ENCODE measurements at regions not wholly inside any gene's neighbourhood (a gene's known extent, or its start where the extent isn't known, plus 50 kb on each side); places are given as distances from the start of the nearest gene placed in this dataset.

- no peak overlapping the region for H3K27ac Mint-ChIP-seq
- H3K9me3 Mint-ChIP-seq = peaks cover 3% of the 10 kb centered on the region
- Histone ChIP-seq H3K9me3 (ENCODE audit: low read depth) (no peaks in the 10 kb centered on the region), H2AFZ (replicated peaks) (no peak overlapping the region), H4K20me1 (ENCODE audit: low read depth) (no peaks in the 10 kb centered on the region), H3F3A (ENCODE audit: low read depth) (no peaks in the 10 kb centered on the region), H3K4me2 (no peak overlapping the region), H3K9ac (no peak overlapping the region), H3K4me1 (no peaks in the 10 kb centered on the region), H3K79me2 (ENCODE audit: low read depth) (no peaks in the 10 kb centered on the region), H3K27me3 (no peaks in the 10 kb centered on the region), H3K4me3 (no peak overlapping the region), H3K27ac (no peak overlapping the region), H3K36me3 (no peaks in the 10 kb centered on the region)
- no peaks in the 10 kb centered on the region for H3K4me1 Mint-ChIP-seq
- H3K36me3 Mint-ChIP-seq = no peaks in the 10 kb centered on the region
- peaks cover 2% of the 10 kb centered on the region for H3K27me3 Mint-ChIP-seq (ENCODE audit: insufficient read depth, low read depth)
- TF ChIP-seq EZH2 (IDR thresholded peaks at IDR 0.05) = no peak
- TF ChIP-seq EZH2phosphoT487 (IDR thresholded peaks at IDR 0.05) = no peak
- no peak overlapping the region for H3K4me3 Mint-ChIP-seq
- DNase-seq (ENCODE audit: low spot score) = no peak
Measured at GRCh38 chr13:69410761-69411160, 696.9 kb upstream of the ATXN8OS start.

GRCh38 chr13:69391756-69392155 is 715.9 kb upstream of the ATXN8OS start:
- Histone ChIP-seq H3F3A (ENCODE audit: low read depth) (no peaks in the 10 kb centered on the region), H3K27ac (no peak overlapping the region), H3K4me3 (no peak overlapping the region), H3K9me3 (ENCODE audit: low read depth) (no peaks in the 10 kb centered on the region), H2AFZ (replicated peaks) (no peak overlapping the region), H3K9ac (no peak overlapping the region), H3K4me1 (no peaks in the 10 kb centered on the region), H3K79me2 (ENCODE audit: low read depth) (no peaks in the 10 kb centered on the region), H4K20me1 (ENCODE audit: low read depth) (no peaks in the 10 kb centered on the region), H3K36me3 (no peaks in the 10 kb centered on the region), H3K27me3 (no peaks in the 10 kb centered on the region), H3K4me2 (no peak overlapping the region)
- no peaks in the 10 kb centered on the region for H3K27me3 Mint-ChIP-seq (ENCODE audit: insufficient read depth, low read depth)
- no peak for DNase-seq (ENCODE audit: low spot score)
- no peak for TF ChIP-seq EZH2phosphoT487 (IDR thresholded peaks at IDR 0.05)
- TF ChIP-seq CTCF (IDR thresholded peaks at IDR 0.05) = no peak
- no peak for TF ChIP-seq EZH2 (IDR thresholded peaks at IDR 0.05)
- no peaks in the 10 kb centered on the region for H3K4me1 Mint-ChIP-seq
- peaks cover 1% of the 10 kb centered on the region for H3K9me3 Mint-ChIP-seq
- H3K27ac Mint-ChIP-seq = no peak overlapping the region
- H3K4me3 Mint-ChIP-seq = no peak overlapping the region
- no peaks in the 10 kb centered on the region for H3K36me3 Mint-ChIP-seq

DNA sequence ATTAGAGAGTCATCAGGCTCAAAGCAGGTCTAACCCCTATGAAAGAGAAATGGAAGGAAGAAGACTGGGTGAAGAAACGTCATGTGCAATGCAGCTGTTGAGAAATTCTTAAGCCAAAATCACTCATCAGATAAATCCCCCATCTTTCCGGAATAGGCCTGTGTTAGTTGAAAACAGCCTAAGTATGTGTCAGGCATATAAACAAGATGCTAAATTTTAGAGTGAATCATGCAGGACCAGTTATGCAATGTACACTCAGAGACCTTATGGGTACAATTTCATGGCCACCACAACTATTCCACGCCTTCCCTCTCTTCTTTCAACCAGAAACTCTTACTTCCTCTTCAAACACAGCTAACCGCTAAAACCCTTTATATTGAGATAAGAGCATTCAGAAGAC is 717.7 kb upstream of the ATXN8OS start:
- Histone ChIP-seq H3K4me1 (no peaks in the 10 kb centered on the region), H2AFZ (replicated peaks) (no peak overlapping the region), H3F3A (ENCODE audit: low read depth) (no peaks in the 10 kb centered on the region), H3K36me3 (no peaks in the 10 kb centered on the region), H3K9ac (no peak overlapping the region), H3K27ac (no peak overlapping the region), H4K20me1 (ENCODE audit: low read depth) (no peaks in the 10 kb centered on the region), H3K79me2 (ENCODE audit: low read depth) (no peaks in the 10 kb centered on the region), H3K27me3 (no peaks in the 10 kb centered on the region), H3K4me3 (no peak overlapping the region), H3K4me2 (no peak overlapping the region), H3K9me3 (ENCODE audit: low read depth) (no peaks in the 10 kb centered on the region)
- no peak for DNase-seq (ENCODE audit: low spot score)
- H3K4me3 Mint-ChIP-seq = no peak overlapping the region
- TF ChIP-seq EZH2 (IDR thresholded peaks at IDR 0.05) (no peak), EZH2phosphoT487 (IDR thresholded peaks at IDR 0.05) (no peak), CTCF (IDR thresholded peaks at IDR 0.05) (no peak)
- no peaks in the 10 kb centered on the region for H3K27me3 Mint-ChIP-seq (ENCODE audit: insufficient read depth, low read depth)
- no peaks in the 10 kb centered on the region for H3K9me3 Mint-ChIP-seq
- no peak overlapping the region for H3K27ac Mint-ChIP-seq
- no peaks in the 10 kb centered on the region for H3K36me3 Mint-ChIP-seq
- no peaks in the 10 kb centered on the region for H3K4me1 Mint-ChIP-seq

GRCh38 chr13:69373747-69374425 is 733.7 kb upstream of the ATXN8OS start:
- no peaks in the 10 kb centered on the region for H3F3A ChIP-seq (ENCODE audit: low read depth)
- H3K4me3 ChIP-seq = no peak overlapping the region
- H2AFZ ChIP-seq (replicated peaks) = no peak overlapping the region

More at GRCh38 chr13:69373747-69374425, 733.7 kb upstream of the ATXN8OS start:
- H3K36me3 Mint-ChIP-seq = no peaks in the 10 kb centered on the region
- no peak overlapping the region for H3K9ac ChIP-seq
- H3K4me1 ChIP-seq = no peaks in the 10 kb centered on the region
- no peaks in the 10 kb centered on the region for H3K4me1 Mint-ChIP-seq
- H3K36me3 ChIP-seq = no peaks in the 10 kb centered on the region
- H3K9me3 ChIP-seq (ENCODE audit: low read depth) = no peaks in the 10 kb centered on the region
- no peaks in the 10 kb centered on the region for H4K20me1 ChIP-seq (ENCODE audit: low read depth)
- no peak overlapping the region for H3K4me2 ChIP-seq
- H3K27ac Mint-ChIP-seq = no peak overlapping the region
- H3K79me2 ChIP-seq (ENCODE audit: low read depth) = no peaks in the 10 kb centered on the region
- no peak for DNase-seq (ENCODE audit: low spot score)
- H3K27me3 Mint-ChIP-seq (ENCODE audit: insufficient read depth, low read depth) = no peaks in the 10 kb centered on the region
- no peak overlapping the region for H3K27ac ChIP-seq
- H3K9me3 Mint-ChIP-seq = peaks cover 5% of the 10 kb centered on the region
- no peaks in the 10 kb centered on the region for H3K27me3 ChIP-seq
- H3K4me3 Mint-ChIP-seq = no peak overlapping the region
- TF ChIP-seq EZH2 (IDR thresholded peaks at IDR 0.05) (no peak), EZH2phosphoT487 (IDR thresholded peaks at IDR 0.05) (no peak), CTCF (IDR thresholded peaks at IDR 0.05) (no peak)

Measured in neural progenitor cell (in vitro differentiated cells).